ENCODE measurements at regions not wholly inside any gene's neighbourhood (a gene's known extent, or its start where the extent isn't known, plus 50 kb on each side); places are given as distances from the start of the nearest gene placed in this dataset.

- TF ChIP-seq EZH2phosphoT487 (IDR thresholded peaks at IDR 0.05; ENCODE audit: insufficient read depth, low read depth) (no peak), EZH2 (IDR thresholded peaks at IDR 0.05; ENCODE audit: insufficient read depth, poor library complexity, severe bottlenecking) (no peak)
Measured at GRCh38 chr2:200751786-200752185, 59.9 kb upstream of the BZW1 start.

All from GM23248 (cell line).